Stomach smooth muscle (tissue), 2 donors: ENCODE measurements at regions not wholly inside any gene's neighbourhood (a gene's known extent, or its start where the extent isn't known, plus 50 kb on each side); places are given as distances from the start of the nearest gene placed in this dataset.

Source experiments
- H3K27ac ChIP-seq: one replicate; pipeline ENCODE4 v1.7.0; 2013; ENCODE audit warnings: mild to moderate bottlenecking, low read length, inconsistent platforms
- H3K27me3 ChIP-seq, 2 donors: one replicate each; pipeline ENCODE4 v1.7.0; 2013; ENCODE audit warnings: low read length in 2 of 2; ENCODE audit not compliant: insufficient read depth in 2 of 2, control insufficient read depth in 1 of 2
- H3K36me3 ChIP-seq, 2 donors: one replicate each; pipeline ENCODE4 v1.7.0; 2013; ENCODE audit warnings: low read length in 2 of 2; ENCODE audit not compliant: control insufficient read depth in 2 of 2, insufficient read depth in 2 of 2
- H3K4me1 ChIP-seq: one replicate; pipeline ENCODE4 v1.7.0; 2013; ENCODE audit warnings: low read length; ENCODE audit not compliant: control insufficient read depth, insufficient read depth
- H3K4me3 ChIP-seq, 2 donors: one replicate each; pipeline ENCODE4 v1.7.0; 2013; ENCODE audit warnings: low read length in 2 of 2
- H3K9ac ChIP-seq, 2 donors: one replicate each; pipeline ENCODE4 v1.7.0; 2013; ENCODE audit warnings: low read length in 2 of 2, mild to moderate bottlenecking in 1 of 2
- H3K9me3 ChIP-seq, 2 donors: one replicate each; pipeline ENCODE4 v1.7.0; 2013; ENCODE audit warnings: low read length in 2 of 2; ENCODE audit not compliant: control insufficient read depth in 2 of 2
- donor health status: healthy.
- donor health status: Pancreatic carcinoma.

DNA sequence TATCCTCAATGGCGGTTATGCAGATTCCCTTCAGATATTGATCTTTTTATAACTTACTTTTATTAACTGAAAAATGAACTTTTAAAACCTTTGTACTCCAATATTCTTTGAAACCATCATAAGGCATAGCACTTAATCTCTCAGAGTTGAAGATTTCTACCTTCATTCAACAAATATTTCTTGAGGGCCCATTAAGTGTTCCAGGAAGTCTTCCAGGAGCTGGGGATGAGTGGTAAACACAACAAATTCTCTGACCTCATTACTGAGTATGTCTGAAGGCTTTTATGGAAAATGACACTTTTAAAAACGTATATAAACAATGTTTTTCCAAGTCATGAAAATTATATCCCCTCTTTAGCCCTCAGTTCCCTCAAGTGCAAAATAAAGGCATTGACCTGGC, 575.3 kb upstream of the IL12A start:
- Histone ChIP-seq H3K9ac (no peak overlapping the region), H3K27ac (no peak overlapping the region), H3K4me3 (no peak overlapping the region)

DNA sequence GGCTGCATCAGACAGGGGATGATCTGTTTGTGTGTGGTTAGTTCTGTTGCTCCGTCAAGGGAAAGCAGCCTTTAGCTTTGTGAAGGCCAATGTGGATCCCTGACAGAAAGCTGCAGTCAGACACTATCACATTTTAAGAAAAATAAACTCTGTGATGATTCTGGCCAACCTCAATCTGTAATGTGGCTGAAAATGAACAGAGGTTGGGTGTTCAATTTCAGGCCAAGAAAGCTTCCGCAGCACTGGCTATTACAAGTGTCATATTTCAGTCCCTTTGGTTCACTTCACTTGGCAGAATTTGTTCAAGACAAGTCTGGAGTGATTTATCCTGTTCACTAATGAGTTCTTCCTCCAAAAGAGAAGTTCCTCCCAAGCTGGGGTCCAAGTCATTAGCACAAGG, 571.8 kb upstream of the IL12A start:
- no peak overlapping the region for H3K27ac ChIP-seq
- H3K27me3 ChIP-seq: no peaks in the 10 kb centered on the region
- no peaks in the 10 kb centered on the region for H3K4me1 ChIP-seq
- H3K36me3 ChIP-seq: no peaks in the 10 kb centered on the region
- no peak overlapping the region for H3K9ac ChIP-seq
- no peaks in the 10 kb centered on the region for H3K9me3 ChIP-seq
- no peak overlapping the region for H3K4me3 ChIP-seq

More for the DNA sequence above, 575.3 kb upstream of the IL12A start:
- H3K4me1 ChIP-seq: no peaks in the 10 kb centered on the region
- H3K36me3 ChIP-seq: no peaks in the 10 kb centered on the region
- H3K27me3 ChIP-seq: no peaks in the 10 kb centered on the region
- peaks cover 0 to 4% of the 10 kb centered on the region in 2 donors for H3K9me3 ChIP-seq

- Histone ChIP-seq H3K9ac (no peak overlapping the region), H3K9me3 (no peaks in the 10 kb centered on the region), H3K36me3 (no peaks in the 10 kb centered on the region), H3K27ac (no peak overlapping the region), H3K27me3 (no peaks in the 10 kb centered on the region), H3K4me1 (no peaks in the 10 kb centered on the region), H3K4me3 (no peak overlapping the region)
Measured at GRCh38 chr3:159417761-159418160, 570.9 kb upstream of the IL12A start.

- Histone ChIP-seq H3K36me3 (no peaks in the 10 kb centered on the region), H3K27me3 (no peaks in the 10 kb centered on the region), H3K27ac (no peak overlapping the region), H3K9me3 (no peaks in the 10 kb centered on the region), H3K4me1 (no peaks in the 10 kb centered on the region), H3K4me3 (no peak overlapping the region), H3K9ac (no peak overlapping the region)
Measured at GRCh38 chr3:159418571-159419526, 569.8 kb upstream of the IL12A start.

- Histone ChIP-seq H3K9me3 (no peaks in the 10 kb centered on the region), H3K9ac (no peak overlapping the region), H3K36me3 (no peaks in the 10 kb centered on the region), H3K4me3 (no peak overlapping the region), H3K4me1 (no peaks in the 10 kb centered on the region), H3K27me3 (no peaks in the 10 kb centered on the region), H3K27ac (no peak overlapping the region)
Measured at GRCh38 chr3:159429702-159430101, 558.9 kb upstream of the IL12A start.

DNA sequence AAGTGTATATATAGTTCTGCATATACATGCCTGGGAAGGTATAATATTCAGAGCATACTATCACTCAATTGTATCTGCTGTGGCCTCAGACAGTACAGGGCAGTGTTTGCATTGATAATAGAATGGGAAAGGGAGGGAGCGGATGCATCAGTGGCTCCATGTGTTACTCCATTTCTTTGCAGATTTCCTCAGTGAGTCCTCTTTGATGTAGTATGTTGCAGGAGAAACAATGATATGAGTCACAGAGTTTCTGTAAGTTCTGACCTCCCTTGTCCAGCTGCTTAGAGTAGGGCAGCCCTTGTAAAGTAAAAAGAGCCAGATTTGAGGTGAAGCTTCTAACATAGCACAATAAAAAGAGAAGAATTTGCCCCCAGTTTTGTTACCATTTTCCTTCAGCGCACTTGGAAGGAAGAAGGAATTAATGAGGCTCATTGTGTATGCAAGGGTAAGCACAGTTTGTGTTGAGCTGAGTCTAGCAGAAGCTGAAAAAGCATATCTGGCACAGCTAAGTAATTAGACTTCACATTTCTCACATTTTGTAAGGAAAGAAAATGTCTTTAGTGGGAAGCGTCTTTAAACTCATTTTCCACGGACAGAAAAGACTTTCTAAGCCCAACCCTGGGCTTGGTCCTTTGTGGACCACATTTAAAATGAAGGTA, 555.8 kb upstream of the IL12A start:
- H3K36me3 ChIP-seq: no peaks in the 10 kb centered on the region
- no peak overlapping the region for H3K4me3 ChIP-seq
- no peak overlapping the region for H3K27ac ChIP-seq
- H3K27me3 ChIP-seq: no peaks in the 10 kb centered on the region
- H3K9me3 ChIP-seq: no peaks in the 10 kb centered on the region
- no peaks in the 10 kb centered on the region for H3K4me1 ChIP-seq
- H3K9ac ChIP-seq: no peak overlapping the region

DNA sequence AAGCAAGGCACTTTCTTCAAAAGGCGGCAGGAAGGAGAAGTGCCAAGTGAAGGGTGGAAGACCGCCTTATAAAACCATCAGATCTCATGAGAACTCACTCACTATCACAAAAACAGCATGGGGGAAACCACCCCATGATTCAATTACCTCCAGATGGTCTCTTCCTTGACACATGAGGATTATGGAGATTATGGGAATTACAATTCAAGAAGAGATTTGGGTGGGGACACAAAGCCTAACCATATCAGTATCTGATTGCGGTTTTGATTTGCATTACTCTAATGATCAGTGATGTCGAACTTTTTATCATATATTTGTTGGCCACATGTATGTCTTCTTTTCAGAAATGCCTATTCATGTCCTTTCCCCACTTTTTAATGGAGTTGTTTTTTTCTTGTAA, 549.3 kb upstream of the IL12A start:
- no peak overlapping the region for H3K27ac ChIP-seq
- H3K9me3 ChIP-seq: no peaks in the 10 kb centered on the region
- H3K36me3 ChIP-seq: no peaks in the 10 kb centered on the region
- H3K4me1 ChIP-seq: no peaks in the 10 kb centered on the region
- no peaks in the 10 kb centered on the region for H3K27me3 ChIP-seq
- no peak overlapping the region for H3K9ac ChIP-seq
- no peak overlapping the region for H3K4me3 ChIP-seq

GRCh38 chr3:159441279-159441678, 547.4 kb upstream of the IL12A start:
- no peak overlapping the region for H3K9ac ChIP-seq
- H3K27ac ChIP-seq: no peak overlapping the region
- H3K36me3 ChIP-seq: no peaks in the 10 kb centered on the region
- H3K27me3 ChIP-seq: no peaks in the 10 kb centered on the region
- no peak overlapping the region for H3K4me3 ChIP-seq
- no peaks in the 10 kb centered on the region for H3K4me1 ChIP-seq
- H3K9me3 ChIP-seq: no peaks in the 10 kb centered on the region

GRCh38 chr3:159443266-159443665, 545.4 kb upstream of the IL12A start:
- Histone ChIP-seq H3K36me3 (no peaks in the 10 kb centered on the region), H3K9ac (no peak overlapping the region), H3K27ac (no peak overlapping the region), H3K4me3 (no peak overlapping the region), H3K4me1 (no peaks in the 10 kb centered on the region), H3K9me3 (no peaks in the 10 kb centered on the region), H3K27me3 (no peaks in the 10 kb centered on the region)

- H3K27ac ChIP-seq: no peak overlapping the region
- H3K27me3 ChIP-seq: no peaks in the 10 kb centered on the region
- no peak overlapping the region for H3K4me3 ChIP-seq
- H3K36me3 ChIP-seq: no peaks in the 10 kb centered on the region
- H3K9me3 ChIP-seq: no peaks in the 10 kb centered on the region
- H3K4me1 ChIP-seq: no peaks in the 10 kb centered on the region
- H3K9ac ChIP-seq: no peak overlapping the region
Measured at GRCh38 chr3:159447841-159448240, 540.8 kb upstream of the IL12A start.

DNA sequence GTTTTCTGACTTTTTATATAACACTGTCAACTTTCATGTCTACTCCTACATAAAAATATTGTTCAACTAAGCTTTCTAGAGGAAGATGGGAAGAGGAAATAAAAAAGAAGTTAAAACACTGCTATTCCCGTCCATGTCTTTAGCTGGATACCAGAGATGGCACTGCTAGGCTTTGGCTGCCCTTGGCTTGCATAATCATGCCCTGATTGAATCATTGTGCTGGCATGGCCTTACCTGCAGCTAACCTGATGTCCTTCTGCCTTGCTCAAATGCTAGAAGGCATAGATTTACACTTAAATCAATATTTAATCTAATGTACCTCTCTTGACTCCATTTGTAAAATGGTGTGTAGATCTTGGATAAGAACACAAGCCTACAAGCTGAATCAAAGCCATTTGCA, 539.7 kb upstream of the IL12A start:
- no peaks in the 10 kb centered on the region for H3K4me1 ChIP-seq
- no peak overlapping the region for H3K4me3 ChIP-seq
- H3K27me3 ChIP-seq: no peaks in the 10 kb centered on the region
- no peaks in the 10 kb centered on the region for H3K36me3 ChIP-seq
- H3K27ac ChIP-seq: no peak overlapping the region
- H3K9ac ChIP-seq: no peak overlapping the region
- no peaks in the 10 kb centered on the region for H3K9me3 ChIP-seq
